Adipocyte (in vitro differentiated cells): ENCODE measurements at regions not wholly inside any gene's neighbourhood (a gene's known extent, or its start where the extent isn't known, plus 50 kb on each side); places are given as distances from the start of the nearest gene placed in this dataset.

Experiments
- DNase-seq: peaks from one replicate; pipeline ENCODE4 v3.0.0-alpha.2; 2015; ENCODE audit warnings: low read depth
- H3K27me3 ChIP-seq: replicated peaks from 2 replicates; pipeline ENCODE4 v1.7.0; 2013; ENCODE audit warnings: mild to moderate bottlenecking, low read length, moderate library complexity; ENCODE audit not compliant: control insufficient read depth, insufficient read depth
- H3K36me3 ChIP-seq: 2 replicates; pipeline ENCODE4 v1.7.0; 2013; ENCODE audit warnings: low read length, mild to moderate bottlenecking, moderate library complexity; ENCODE audit not compliant: control insufficient read depth, insufficient read depth, severe bottlenecking
- H3K4me1 ChIP-seq: 2 replicates; pipeline ENCODE4 v1.7.0; 2013; ENCODE audit warnings: mild to moderate bottlenecking, low read length, moderate library complexity; ENCODE audit not compliant: control insufficient read depth, insufficient read depth
- H3K4me3 ChIP-seq: 2 replicates; pipeline ENCODE4 v1.7.0; 2013; ENCODE audit warnings: mild to moderate bottlenecking, low read length, moderate library complexity
- H3K9ac ChIP-seq: 2 replicates; pipeline ENCODE4 v1.7.0; 2013; ENCODE audit warnings: mild to moderate bottlenecking, low read length, moderate library complexity
- H3K9me3 ChIP-seq: 2 replicates; pipeline ENCODE4 v1.7.0; 2013; ENCODE audit warnings: mild to moderate bottlenecking, low read length, moderate library complexity; ENCODE audit not compliant: control insufficient read depth

GRCh38 chr18:51789871-51790270 is 550.1 kb upstream of the DCC start:
- Histone ChIP-seq H3K27me3 (no peaks in the 10 kb centered on the region), H3K4me1 (no peaks in the 10 kb centered on the region), H3K36me3 (no peaks in the 10 kb centered on the region), H3K4me3 (no peak overlapping the region), H3K9ac (no peak overlapping the region), H3K9me3 (no peaks in the 10 kb centered on the region)
- no peak for DNase-seq

GRCh38 chr18:51801514-51801913 is 538.5 kb upstream of the DCC start:
- DNase-seq, result no peak
- no peaks in the 10 kb centered on the region for H3K4me1 ChIP-seq
- H3K36me3 ChIP-seq, result no peaks in the 10 kb centered on the region
- H3K9ac ChIP-seq, result no peak overlapping the region
- no peak overlapping the region for H3K4me3 ChIP-seq
- H3K9me3 ChIP-seq, result peaks cover 5% of the 10 kb centered on the region
- no peaks in the 10 kb centered on the region for H3K27me3 ChIP-seq

- Histone ChIP-seq H3K4me3 (no peak overlapping the region), H3K9ac (no peak overlapping the region), H3K9me3 (peaks cover 5% of the 10 kb centered on the region), H3K36me3 (no peaks in the 10 kb centered on the region), H3K4me1 (no peaks in the 10 kb centered on the region), H3K27me3 (no peaks in the 10 kb centered on the region)
- DNase-seq, result no peak
These were observed 537.2 kb upstream of the DCC start for GRCh38 chr18:51802569-51803428.

GRCh38 chr18:51807336-51807735 is 532.7 kb upstream of the DCC start:
- Histone ChIP-seq H3K27me3 (no peaks in the 10 kb centered on the region), H3K4me1 (no peaks in the 10 kb centered on the region), H3K36me3 (no peaks in the 10 kb centered on the region), H3K4me3 (no peak overlapping the region), H3K9me3 (no peaks in the 10 kb centered on the region), H3K9ac (no peak overlapping the region)
- no peak for DNase-seq

- Histone ChIP-seq H3K9ac (no peak overlapping the region), H3K4me1 (no peaks in the 10 kb centered on the region), H3K36me3 (no peaks in the 10 kb centered on the region), H3K9me3 (no peaks in the 10 kb centered on the region), H3K27me3 (no peaks in the 10 kb centered on the region), H3K4me3 (no peak overlapping the region)
- no peak for DNase-seq
These were observed 528.1 kb upstream of the DCC start for GRCh38 chr18:51811883-51812282.

GRCh38 chr18:51813740-51814139 is 526.3 kb upstream of the DCC start:
- H3K27me3 ChIP-seq, result no peaks in the 10 kb centered on the region
- no peak overlapping the region for H3K4me3 ChIP-seq
- H3K36me3 ChIP-seq, result no peaks in the 10 kb centered on the region
- no peak for DNase-seq
- no peak overlapping the region for H3K9ac ChIP-seq
- H3K9me3 ChIP-seq, result no peaks in the 10 kb centered on the region
- H3K4me1 ChIP-seq, result no peaks in the 10 kb centered on the region

- no peak overlapping the region for H3K4me3 ChIP-seq
- peaks cover 3% of the 10 kb centered on the region for H3K9me3 ChIP-seq
- H3K9ac ChIP-seq, result no peak overlapping the region
- no peaks in the 10 kb centered on the region for H3K4me1 ChIP-seq
- DNase-seq, result no peak
- H3K27me3 ChIP-seq, result no peaks in the 10 kb centered on the region
- H3K36me3 ChIP-seq, result no peaks in the 10 kb centered on the region
These were observed 518.4 kb upstream of the DCC start for GRCh38 chr18:51821610-51822009.

- no peaks in the 10 kb centered on the region for H3K4me1 ChIP-seq
- DNase-seq, result no peak
- no peaks in the 10 kb centered on the region for H3K36me3 ChIP-seq
- no peak overlapping the region for H3K4me3 ChIP-seq
- H3K27me3 ChIP-seq, result no peaks in the 10 kb centered on the region
- H3K9me3 ChIP-seq, result peaks cover 3% of the 10 kb centered on the region
- H3K9ac ChIP-seq, result no peak overlapping the region
These were observed 515.3 kb upstream of the DCC start for GRCh38 chr18:51824746-51825145.

- DNase-seq, result no peak
- Histone ChIP-seq H3K4me3 (no peak overlapping the region), H3K36me3 (no peaks in the 10 kb centered on the region), H3K4me1 (no peaks in the 10 kb centered on the region), H3K9ac (no peak overlapping the region), H3K27me3 (no peaks in the 10 kb centered on the region), H3K9me3 (no peaks in the 10 kb centered on the region)
These were observed 506.1 kb upstream of the DCC start for GRCh38 chr18:51833850-51834249.

- no peak for DNase-seq
- H3K9me3 ChIP-seq, result no peaks in the 10 kb centered on the region
- no peaks in the 10 kb centered on the region for H3K4me1 ChIP-seq
- H3K4me3 ChIP-seq, result no peak overlapping the region
- H3K27me3 ChIP-seq, result no peaks in the 10 kb centered on the region
- no peaks in the 10 kb centered on the region for H3K36me3 ChIP-seq
- H3K9ac ChIP-seq, result no peak overlapping the region
These were observed 491.3 kb upstream of the DCC start for GRCh38 chr18:51848702-51849101.

GRCh38 chr18:51852681-51853080 is 487.3 kb upstream of the DCC start:
- H3K4me3 ChIP-seq, result no peak overlapping the region
- no peaks in the 10 kb centered on the region for H3K36me3 ChIP-seq
- H3K9me3 ChIP-seq, result no peaks in the 10 kb centered on the region
- no peak for DNase-seq
- H3K27me3 ChIP-seq, result no peaks in the 10 kb centered on the region
- no peaks in the 10 kb centered on the region for H3K4me1 ChIP-seq
- no peak overlapping the region for H3K9ac ChIP-seq

GRCh38 chr18:51857989-51858388 is 482.0 kb upstream of the DCC start:
- no peaks in the 10 kb centered on the region for H3K27me3 ChIP-seq
- H3K9me3 ChIP-seq, result no peaks in the 10 kb centered on the region
- no peaks in the 10 kb centered on the region for H3K36me3 ChIP-seq
- no peak for DNase-seq
- no peak overlapping the region for H3K4me3 ChIP-seq
- no peaks in the 10 kb centered on the region for H3K4me1 ChIP-seq
- no peak overlapping the region for H3K9ac ChIP-seq
